GDM1 (cell line): ENCODE measurements at regions not wholly inside any gene's neighbourhood (a gene's known extent, or its start where the extent isn't known, plus 50 kb on each side); places are given as distances from the start of the nearest gene placed in this dataset.

ENCODE experiments used
- DNase-seq: peaks from one replicate; lab custom pipeline; 2025; lab: John Stamatoyannopoulos, UW

DNA sequence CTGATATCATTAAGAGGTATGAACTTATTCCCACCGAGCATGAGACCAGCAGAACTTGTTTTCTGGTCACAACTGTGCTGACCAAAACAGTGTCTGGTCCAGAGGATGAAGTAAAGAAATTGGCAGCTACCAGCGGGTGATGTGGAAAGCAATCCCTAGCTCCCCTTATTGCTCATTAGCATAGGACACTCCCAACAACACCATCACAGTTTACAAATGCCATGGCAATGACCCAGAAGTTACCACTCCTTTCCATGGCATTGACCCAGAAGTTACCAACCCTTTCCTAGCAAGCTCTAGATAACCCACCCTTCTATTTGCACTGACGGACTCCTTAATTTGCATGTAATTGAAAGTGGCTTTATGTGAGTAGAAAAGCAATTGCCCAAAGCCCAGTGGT lies 1856.1 kb downstream of the OLFM4 start:
- no peak for DNase-seq

DNA sequence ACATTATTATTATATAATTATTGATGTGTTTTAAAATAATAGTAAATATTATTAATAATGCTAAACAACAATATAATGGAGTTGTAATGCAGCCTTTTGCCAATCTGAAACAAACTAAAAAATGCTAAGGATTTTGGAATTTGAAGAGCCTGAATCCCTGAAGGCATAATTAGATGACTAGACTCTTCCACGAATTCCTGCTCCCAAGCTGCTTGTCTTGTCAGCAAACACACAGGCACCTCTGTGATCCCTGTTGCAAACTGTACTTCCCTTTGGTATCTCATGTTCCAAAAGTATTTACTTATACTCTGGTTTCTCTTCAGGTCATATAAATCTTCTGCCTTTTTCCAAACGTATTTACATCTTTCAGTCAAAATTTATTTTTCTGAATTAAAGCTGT lies 1862.4 kb downstream of the OLFM4 start:
- DNase-seq, result no peak

DNA sequence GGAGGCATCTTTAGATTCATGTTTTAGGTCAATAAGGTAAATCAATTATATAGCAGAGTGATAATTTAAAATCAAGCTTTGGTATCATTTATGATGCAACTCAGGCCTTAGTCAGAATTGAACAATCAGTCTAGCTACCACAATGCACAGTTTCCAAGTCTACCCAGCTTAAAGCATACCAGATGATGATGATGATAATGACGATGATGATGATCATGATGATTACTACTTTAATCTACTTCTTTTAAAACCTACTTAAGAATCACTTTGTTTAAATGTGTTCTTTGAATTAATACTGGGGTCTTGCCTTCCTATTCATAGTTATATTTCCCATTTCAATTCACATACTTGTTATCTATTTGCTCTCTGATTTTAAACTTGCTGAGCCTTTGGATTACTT lies 1872.7 kb downstream of the OLFM4 start:
- DNase-seq, result no peak

DNA sequence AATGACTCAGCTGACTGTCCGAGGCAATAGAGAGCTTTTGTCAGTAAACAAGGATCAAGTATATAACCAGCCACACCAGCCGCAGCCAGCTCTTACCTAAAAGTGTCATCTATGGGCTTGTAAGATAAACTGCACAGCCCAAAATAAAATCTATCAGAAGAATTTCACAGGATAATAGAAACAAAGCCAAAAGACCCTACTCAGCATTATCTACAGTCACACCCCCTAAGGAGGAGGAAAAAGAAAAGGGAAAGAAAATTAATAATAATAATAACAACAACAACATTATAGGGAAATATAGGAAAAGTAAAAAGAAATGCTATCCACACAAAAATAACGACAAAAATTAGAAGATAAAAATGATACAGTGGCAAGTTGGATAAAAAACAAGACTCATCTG lies 1883.8 kb downstream of the OLFM4 start:
- no peak for DNase-seq

DNA sequence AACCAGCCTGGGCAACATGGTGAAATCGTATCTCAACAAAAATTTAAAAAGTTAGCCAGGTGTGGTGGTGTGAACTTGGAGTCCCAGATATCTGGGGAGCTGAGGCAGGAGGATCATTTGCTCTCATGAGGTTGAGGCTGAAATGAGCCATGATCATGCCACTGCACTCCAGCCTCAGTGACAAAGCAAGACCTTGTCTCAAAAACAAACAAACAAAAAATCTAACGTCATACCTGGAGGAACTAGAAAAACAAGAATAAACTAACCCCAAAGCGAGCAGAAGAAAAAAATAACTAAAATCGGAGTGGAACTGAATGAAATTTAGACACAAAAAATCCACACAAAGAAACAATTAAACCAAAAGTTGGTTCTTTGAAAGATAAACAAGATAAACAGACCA lies 1885.1 kb downstream of the OLFM4 start:
- DNase-seq, result no peak

DNA sequence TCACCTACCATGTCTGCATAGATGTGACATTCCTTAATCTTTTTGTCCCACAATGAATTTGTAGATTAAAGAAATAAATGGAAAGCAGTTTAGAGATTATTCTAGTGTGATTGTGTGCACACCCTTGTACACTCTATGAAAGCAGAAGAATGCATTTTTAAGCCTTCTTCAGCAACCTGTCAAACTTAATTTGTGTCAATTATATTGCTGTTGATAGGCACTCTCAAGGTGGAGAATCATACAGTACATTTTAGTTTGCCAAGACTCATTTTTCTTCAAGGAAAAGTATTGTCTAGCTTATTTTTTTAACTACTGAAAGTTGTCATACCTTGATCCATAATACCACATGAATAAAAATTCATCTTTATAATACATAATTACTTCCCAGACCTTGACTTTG lies 1898.9 kb downstream of the OLFM4 start:
- no peak for DNase-seq

DNA sequence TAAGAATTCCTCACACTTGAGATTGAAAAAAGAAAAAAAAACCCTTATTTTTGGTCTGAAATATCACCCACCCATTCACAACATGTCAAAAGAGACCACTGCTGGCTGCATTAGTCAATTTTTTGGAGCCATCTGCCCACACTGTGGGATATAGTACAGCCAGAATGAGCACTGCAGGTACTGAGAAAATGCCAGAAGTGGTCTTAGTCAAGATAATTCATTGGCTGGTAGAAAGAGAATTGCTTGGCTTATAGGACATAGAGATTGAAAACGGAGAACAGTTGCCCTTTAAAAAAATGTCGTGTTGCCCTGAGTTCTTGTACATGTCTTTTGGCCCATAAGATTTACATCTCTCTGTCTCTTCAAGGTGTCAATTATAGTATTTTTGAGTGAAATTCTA lies 1899.5 kb downstream of the OLFM4 start:
- DNase-seq, result no peak

DNA sequence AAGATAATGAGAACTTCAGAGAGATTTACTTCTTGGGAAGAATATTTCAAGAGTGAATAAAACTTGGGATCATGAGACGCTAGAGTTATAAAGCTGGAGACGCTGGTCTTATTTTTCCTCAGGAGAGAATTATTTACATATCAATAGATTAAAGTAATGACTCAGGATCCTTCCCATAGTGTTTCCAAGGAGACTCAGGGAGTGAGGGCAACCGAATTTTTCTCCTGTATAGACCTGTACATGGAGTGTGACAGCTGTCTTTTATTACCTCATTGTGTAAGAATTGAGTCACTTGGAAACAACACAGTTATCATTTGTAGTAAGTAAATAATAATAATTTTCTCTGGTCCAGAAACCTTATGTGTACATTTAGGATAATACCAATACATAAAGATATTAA lies 1905.5 kb downstream of the OLFM4 start:
- no peak for DNase-seq

DNA sequence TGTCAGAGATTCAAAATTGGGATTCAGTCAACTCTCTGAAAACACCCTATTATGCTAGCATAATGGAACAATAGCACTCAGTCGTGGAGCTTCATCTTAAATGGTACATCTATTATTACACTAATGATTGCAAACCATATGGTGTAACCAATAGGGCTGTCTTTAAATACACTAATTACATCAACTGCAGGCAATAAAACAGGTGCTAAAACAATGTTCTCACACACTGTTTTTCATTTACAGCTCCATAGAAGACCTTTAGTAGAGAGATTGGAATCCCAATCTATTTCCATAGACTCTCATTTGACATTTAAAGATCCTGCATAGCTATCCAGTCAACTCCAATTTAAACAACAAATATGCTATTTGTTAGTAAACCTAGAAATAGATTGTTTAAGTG lies 1917.4 kb downstream of the OLFM4 start:
- no peak for DNase-seq

DNA sequence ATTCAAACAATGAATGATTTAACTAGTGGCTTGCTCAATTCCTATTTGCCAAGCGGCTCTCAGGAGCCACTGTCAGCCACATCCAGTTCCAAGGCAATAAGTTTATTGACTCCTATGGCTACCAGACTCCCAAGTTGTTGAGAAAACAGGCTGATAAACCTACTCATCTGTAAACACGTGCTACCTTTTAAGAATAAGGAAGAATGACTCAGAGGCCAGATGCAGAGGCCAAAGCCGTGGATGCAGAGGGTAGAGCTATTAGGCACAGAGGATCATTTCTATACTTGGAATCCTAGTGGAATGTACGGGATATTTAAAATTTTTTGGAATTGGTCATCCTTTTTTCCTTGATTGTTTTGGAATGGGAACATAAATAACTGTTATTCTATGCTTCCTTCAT lies 1921.1 kb downstream of the OLFM4 start:
- no peak for DNase-seq

DNA sequence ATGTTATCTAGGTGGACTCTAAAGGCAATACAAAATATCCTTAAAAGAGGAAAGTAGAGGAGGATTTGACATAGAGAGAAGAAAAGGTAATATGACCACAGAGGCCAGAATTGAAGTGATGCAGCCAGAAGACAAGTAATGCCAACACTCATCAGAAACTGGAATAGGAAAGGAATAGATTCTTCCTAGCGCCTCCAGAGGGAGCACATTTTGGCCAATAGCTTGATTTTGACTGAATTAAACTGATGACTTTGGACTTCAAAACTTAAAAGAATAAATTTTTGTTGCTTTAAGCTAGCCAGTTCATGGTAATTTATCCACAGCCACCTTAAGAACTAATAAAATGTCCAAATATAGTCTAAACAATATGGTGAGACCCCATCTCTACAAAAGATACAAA lies 1921.9 kb downstream of the OLFM4 start:
- DNase-seq, result no peak

DNA sequence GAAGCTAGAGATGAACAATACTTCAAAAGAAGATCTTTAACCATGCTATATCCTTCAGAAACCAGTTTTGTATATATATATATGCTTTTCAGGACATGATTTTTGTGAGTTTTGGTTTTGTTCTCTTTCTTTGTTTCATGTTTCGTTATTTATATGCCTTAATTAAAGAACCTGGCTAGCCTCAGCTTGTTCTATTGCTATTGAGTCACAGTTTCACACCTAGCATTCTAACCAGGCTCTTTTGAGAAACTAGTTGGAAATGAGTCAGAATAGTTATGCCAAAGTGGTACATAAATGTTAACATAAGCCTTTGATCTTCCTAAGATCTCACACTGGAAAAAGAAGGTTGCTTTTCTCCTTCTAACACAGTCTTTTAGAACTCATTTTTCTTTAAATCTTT lies 1925.2 kb downstream of the OLFM4 start:
- no peak for DNase-seq

DNA sequence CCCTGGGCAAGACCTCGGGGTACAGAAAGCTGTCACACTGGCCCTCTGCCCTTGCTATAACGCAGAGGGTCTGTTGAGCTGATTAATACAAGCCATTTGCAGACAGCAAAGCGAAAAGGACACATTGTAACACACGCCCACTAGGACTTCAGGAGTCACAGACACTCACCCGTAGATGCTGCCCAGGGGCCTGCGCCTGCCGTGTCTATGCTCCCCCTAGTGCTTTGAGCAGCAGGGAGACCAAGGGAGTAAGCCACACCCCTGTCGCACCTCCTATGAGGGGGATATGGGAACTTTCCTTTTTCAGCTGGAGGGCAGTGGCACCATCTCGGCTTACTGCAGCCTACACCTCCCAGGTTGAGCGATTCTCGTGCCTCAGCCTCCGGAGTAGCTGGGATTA lies 1930.2 kb downstream of the OLFM4 start:
- DNase-seq, result no peak

DNA sequence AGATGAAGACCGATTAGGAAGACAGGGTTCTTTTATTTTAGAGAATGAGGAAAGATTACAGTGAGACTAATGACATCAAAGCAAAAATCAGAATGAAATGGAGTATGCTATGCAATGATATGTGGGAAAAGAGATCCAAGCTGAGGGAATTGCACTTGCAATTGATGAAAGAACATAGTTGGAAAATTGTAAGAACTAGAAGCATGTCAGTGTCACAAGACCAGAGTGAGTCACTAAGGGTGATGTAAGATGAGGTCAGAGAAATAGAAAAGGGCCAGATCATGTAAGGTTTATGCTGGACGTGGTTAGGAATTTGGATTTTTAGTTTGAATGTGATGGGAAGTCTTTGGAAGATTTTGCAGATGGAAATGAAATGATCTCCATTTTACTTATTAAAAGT lies 1937.3 kb downstream of the OLFM4 start:
- no peak for DNase-seq

DNA sequence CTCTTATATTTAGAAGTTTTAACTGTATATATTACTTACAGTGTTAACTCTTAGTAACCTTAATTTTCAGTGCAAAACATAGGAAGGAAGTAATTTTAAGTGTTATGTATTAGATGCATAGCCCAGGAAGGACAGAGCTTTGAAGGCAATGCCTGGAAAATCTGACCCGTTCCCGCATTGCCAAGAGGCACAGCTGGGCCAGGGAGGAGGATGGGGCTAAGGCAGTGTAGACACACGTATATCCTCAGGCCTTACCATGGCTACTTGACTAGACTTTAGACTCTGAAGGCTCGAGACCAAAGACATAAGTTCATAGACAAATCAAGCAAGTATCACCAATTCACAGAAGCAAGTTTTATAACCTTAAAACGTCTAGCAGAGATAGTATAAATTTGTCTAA lies 1944.2 kb downstream of the OLFM4 start:
- no peak for DNase-seq

DNA sequence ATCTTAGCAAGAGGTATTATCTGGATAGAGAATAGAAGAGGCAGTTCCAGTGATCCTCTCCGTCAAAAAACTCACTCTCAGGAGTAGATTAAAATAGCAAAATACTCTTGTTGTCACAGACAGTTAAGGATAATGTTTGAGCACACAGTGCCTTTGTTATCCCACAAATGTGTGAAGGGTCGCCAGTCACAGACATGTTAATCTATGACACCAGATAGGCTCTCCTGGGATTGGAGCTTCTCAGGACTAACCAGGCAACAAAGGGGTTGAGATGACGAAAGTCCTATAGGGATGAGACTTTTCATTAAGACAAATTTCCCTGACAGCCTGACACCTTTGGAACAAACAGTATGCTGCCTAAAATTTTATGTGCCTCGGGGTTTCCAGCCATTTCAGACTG lies 1947.1 kb downstream of the OLFM4 start:
- no peak for DNase-seq

DNA sequence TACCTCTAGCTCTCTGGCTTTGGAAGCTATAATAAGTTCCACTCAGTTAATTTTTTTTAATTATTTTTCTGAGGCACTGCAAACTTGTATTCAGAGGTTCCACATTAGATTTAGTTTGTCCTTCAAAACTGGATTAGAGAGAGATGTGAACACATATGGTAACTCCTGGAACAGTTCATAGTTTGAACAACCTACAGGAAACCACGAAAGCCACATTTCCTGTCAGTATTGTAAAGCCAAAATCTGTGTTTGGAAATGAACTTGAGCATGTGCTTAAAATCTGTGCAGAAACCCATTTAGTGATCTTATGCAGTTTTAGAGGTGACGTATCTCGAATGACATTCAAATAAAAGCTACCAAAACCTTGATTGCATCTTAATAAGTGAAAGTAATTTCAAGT lies 1952.0 kb downstream of the OLFM4 start:
- DNase-seq, result no peak

DNA sequence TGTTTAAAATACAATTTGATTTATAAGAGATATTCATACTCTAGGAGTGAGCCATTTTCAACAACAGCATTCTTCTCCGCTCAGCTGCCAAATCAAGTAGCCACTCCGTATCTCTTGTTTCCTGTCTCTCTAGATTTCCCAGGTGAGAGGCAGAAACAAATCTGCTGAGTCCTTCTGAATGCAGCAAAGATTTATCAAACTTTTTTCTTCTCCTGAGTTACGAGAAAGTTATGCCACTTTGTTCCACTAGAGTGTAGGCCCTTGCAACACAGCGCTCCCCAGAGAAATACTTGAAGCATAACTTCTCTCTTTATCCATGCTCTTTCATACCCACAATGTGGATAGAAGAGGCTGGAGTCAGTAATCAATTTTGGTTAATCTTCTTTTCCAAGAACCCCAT lies 1960.8 kb downstream of the OLFM4 start:
- no peak for DNase-seq

DNA sequence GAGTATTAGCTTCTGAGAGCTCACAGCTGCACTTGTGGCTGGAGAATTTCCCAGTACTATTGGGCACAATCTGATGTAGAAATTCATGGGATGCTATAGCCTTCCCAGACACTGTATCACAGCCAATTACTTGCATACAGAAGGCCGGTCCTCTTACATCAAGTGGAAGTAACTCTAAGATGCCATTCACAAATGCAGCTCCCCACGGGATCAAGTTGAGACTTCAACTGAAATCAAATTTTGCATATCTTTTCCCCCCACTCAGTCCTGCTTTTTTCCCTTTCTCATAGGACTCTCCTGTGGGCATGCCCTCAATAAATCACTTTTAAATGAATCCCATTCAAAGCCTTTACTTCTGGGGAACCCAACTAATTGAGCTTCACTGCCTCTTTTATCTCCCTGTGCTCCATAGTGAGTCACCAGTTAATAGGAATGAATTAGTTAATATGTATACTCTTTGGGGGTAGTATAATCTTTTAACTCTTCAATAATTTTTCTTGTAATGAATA lies 1970.8 kb downstream of the OLFM4 start:
- DNase-seq, result no peak

DNA sequence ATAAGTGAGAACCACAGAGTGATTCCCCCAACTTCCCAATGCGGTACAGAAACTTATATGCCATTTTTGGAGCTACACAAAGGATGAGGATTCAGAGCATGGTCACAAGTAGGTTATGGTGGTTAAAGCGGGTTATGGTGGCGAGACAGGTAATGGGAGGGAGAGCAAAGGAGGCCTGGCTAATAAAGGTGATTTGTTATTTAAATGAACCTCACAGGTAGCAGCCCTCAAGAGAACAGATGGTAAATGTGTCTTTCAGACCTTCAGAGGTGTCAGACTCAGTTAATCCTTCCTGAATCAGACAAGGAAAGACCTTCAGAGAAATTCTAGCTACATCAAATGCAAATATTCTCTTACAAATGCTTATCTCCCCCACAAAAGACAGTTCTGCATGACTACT lies 1971.4 kb downstream of the OLFM4 start:
- no peak for DNase-seq

DNA sequence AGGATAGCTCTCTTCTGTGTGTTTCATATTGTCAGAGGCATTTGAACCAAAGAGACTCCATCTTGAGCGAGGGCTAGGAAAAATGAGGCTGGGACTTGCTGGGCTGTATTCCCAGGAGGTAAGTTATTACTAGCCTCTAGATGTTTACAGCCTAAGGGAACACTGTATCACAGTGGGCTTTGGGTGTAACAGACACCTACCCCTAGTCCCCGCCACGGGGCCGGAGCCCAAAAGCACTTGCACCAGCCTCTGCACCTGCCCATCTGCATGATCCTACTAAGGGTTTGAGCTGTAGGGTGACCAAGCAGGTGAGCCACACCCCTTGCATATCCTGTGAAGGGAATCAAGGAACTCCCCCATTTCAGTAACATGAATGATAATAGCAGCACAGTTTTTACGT lies 1972.2 kb downstream of the OLFM4 start:
- DNase-seq, result no peak

DNA sequence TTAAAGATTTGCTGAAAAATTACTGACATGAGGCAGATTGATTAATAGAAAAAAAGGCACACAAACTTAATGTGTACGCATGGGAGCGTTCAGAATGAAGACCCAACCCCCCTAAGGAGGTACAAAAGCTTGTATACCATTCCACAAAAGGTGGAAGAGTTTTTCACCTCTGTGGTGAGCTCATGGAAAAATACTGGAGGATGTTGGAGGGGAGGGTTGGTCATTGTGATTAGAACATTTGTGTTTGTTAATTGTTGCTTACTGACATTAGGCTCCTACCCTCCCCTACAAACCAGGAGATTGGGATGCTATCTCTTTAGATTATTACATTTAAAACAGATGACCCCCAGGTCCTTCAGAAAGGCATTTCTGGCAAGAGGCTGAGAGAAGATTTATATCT lies 1973.3 kb downstream of the OLFM4 start:
- DNase-seq, result no peak

DNA sequence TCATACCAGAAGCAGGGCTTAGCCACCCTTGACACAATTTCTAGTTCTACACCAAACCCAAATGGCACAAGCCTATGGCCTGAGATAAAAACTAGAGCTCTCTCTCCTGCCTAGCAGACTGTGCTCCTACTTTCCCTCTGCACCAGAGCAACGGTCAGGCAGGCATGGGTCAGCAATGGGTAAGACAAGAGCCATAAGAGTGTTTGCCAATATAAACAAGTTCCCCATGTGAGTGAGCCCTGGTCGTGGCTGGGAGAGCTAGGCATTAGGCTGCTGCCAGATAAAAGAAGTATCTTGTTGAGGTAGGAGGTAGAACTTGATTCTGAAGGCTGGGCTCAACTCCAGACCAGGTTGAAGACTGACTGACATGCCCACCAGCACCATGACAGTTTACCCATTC lies 1979.1 kb downstream of the OLFM4 start:
- DNase-seq, result no peak

DNA sequence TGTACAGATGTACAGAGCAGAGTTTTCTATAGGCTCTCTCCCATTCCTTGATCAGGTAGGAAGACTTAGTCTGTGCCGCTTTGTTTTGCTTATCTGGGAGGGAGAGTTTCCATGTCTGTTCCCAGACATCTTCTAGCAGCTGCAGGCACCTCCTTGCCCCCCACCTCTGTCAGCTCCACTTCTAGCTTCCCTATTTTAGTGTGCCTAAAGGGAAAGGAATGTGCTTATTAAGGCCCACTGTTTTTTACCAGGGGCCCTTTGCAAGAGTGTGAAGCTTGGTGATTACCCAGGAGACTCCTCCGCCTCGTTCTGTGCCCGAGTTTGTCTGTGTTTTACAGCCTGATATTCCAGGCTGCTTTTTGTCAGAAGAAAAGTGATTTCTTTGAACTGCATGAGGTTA lies 1984.4 kb downstream of the OLFM4 start:
- DNase-seq, result no peak

DNA sequence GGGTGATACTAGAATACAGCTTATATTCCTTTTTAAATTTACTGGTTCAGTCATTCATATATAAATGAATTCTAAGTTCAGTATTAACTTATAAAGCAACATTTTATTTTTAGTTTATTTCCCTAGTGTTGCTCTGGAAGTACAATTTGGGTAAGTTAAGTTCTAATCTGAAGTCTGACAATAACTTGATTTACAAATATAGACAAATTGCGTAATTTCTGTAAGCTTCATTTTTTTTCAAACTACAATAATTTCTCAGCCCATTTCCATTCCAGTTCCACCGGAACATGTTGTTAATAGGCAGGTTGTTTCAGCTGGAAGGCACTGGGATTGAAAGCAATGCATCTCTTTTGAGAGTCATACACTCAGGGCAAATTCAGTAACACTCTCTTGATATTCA lies 2000.7 kb downstream of the OLFM4 start:
- DNase-seq, result no peak
